ENCODE measurements at regions not wholly inside any gene's neighbourhood (a gene's known extent, or its start where the extent isn't known, plus 50 kb on each side); places are given as distances from the start of the nearest gene placed in this dataset.

DNA sequence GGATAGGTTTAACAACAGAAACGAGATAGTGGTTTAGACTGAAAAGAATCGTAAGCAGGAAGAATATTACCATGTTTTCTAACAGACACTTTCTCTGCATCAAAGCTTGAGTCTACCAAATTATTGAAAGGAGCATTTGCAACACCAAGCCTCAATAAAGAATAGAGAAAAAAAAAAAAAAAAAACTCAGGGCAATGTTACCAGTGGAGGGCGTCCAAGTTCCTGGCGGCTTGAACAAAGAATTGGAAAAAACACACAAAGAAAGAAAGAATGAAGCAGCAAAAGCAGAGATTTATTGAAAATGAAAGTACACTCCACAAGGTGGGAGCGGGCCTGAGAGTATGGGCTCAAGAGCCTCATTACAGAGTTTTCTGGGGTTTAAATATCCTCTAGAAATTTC is 686.5 kb upstream of the ADGRL2 start:
- Histone ChIP-seq H4K20me1 (ENCODE audit: insufficient read depth, low read length) (no peaks in the 10 kb centered on the region), H2AFZ (ENCODE audit: low read length) (no peak overlapping the region), H3K9me2 (ENCODE audit: low read depth, low read length) (no peaks in the 10 kb centered on the region), H3F3A (ENCODE audit: insufficient read depth, low read length) (no peaks in the 10 kb centered on the region), H3K4me2 (ENCODE audit: low read length) (no peak overlapping the region), H3K27me3 (ENCODE audit: insufficient read depth, low read length) (no peaks in the 10 kb centered on the region), H3K79me2 (ENCODE audit: insufficient read depth, low read length) (no peaks in the 10 kb centered on the region), H3K9ac (ENCODE audit: low read length) (no peak overlapping the region), H3K9me3 (ENCODE audit: low read length) (no peaks in the 10 kb centered on the region), H3K36me3 (ENCODE audit: insufficient read depth, low read length) (no peaks in the 10 kb centered on the region), H3K4me3 (ENCODE audit: low read depth, low read length, poor library complexity, severe bottlenecking) (no peak overlapping the region), H3K4me1 (ENCODE audit: insufficient read depth, low read length, severe bottlenecking) (no peaks in the 10 kb centered on the region), H3K27ac (ENCODE audit: low read depth, low read length, poor library complexity, severe bottlenecking) (no peak overlapping the region)
- TF ChIP-seq EZH2 (IDR thresholded peaks at IDR 0.05; ENCODE audit: borderline replicate concordance, low read length): no peak
- TF ChIP-seq, protein P1, sequence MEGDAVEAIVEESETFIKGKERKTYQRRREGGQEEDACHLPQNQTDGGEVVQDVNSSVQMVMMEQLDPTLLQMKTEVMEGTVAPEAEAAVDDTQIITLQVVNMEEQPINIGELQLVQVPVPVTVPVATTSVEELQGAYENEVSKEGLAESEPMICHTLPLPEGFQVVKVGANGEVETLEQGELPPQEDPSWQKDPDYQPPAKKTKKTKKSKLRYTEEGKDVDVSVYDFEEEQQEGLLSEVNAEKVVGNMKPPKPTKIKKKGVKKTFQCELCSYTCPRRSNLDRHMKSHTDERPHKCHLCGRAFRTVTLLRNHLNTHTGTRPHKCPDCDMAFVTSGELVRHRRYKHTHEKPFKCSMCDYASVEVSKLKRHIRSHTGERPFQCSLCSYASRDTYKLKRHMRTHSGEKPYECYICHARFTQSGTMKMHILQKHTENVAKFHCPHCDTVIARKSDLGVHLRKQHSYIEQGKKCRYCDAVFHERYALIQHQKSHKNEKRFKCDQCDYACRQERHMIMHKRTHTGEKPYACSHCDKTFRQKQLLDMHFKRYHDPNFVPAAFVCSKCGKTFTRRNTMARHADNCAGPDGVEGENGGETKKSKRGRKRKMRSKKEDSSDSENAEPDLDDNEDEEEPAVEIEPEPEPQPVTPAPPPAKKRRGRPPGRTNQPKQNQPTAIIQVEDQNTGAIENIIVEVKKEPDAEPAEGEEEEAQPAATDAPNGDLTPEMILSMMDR (IDR thresholded peaks at IDR 0.05; ENCODE audit: low read length): no peak

DNA sequence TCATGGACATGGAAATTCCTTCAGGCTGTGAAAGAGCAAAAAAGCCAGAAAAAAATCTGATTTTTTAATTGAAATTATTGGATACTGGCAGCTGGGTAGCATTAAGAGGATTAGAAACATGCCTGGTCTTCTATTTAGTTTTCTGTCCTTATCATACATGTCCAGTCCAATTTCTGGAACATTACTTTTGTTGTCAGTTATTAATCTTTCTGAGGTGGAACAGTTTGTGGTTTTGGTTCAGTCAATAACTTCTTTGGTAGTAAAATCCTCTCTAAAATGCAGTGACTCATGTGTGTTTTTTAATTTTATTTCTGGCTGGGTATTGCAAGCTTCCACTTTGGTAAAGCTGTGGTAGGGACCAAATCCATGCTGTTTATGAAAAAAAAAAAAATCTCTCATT is 687.0 kb upstream of the ADGRL2 start:
- Histone ChIP-seq H3K9me2 (ENCODE audit: low read depth, low read length) (no peaks in the 10 kb centered on the region), H3K79me2 (ENCODE audit: insufficient read depth, low read length) (no peaks in the 10 kb centered on the region), H3K9ac (ENCODE audit: low read length) (no peak overlapping the region), H3F3A (ENCODE audit: insufficient read depth, low read length) (no peaks in the 10 kb centered on the region), H3K4me1 (ENCODE audit: insufficient read depth, low read length, severe bottlenecking) (no peaks in the 10 kb centered on the region), H3K27me3 (ENCODE audit: insufficient read depth, low read length) (no peaks in the 10 kb centered on the region), H3K27ac (ENCODE audit: low read depth, low read length, poor library complexity, severe bottlenecking) (no peak overlapping the region), H3K36me3 (ENCODE audit: insufficient read depth, low read length) (no peaks in the 10 kb centered on the region), H2AFZ (ENCODE audit: low read length) (no peak overlapping the region), H3K4me2 (ENCODE audit: low read length) (no peak overlapping the region), H3K4me3 (ENCODE audit: low read depth, low read length, poor library complexity, severe bottlenecking) (no peak overlapping the region), H3K9me3 (ENCODE audit: low read length) (no peaks in the 10 kb centered on the region), H4K20me1 (ENCODE audit: insufficient read depth, low read length) (no peaks in the 10 kb centered on the region)
- TF ChIP-seq EZH2 (IDR thresholded peaks at IDR 0.05; ENCODE audit: borderline replicate concordance, low read length): no peak
- TF ChIP-seq, protein P1 (IDR thresholded peaks at IDR 0.05; ENCODE audit: low read length): no peak

DNA sequence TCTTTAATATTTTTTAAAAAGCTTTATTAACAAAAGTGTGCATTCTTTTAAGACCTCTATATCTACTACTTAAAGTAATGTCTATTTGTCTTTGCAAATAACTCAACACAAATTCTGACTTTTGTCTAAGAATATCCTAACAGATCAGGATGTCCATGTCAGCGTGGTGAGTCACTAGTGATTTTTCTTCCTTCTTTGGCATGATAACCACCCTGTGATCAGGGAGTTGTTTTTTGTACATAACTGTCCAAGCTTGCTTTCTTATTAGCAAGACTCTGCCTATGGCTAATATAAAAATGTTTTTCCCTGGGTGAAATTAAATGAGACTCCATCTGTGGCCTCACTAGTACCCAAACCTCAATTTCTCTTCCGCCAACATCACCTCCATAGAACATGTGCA is 688.9 kb upstream of the ADGRL2 start:
- TF ChIP-seq, protein P1 (IDR thresholded peaks at IDR 0.05; ENCODE audit: low read length): no peak
- no peak for TF ChIP-seq EZH2 (IDR thresholded peaks at IDR 0.05; ENCODE audit: borderline replicate concordance, low read length)
- H3K36me3 ChIP-seq (ENCODE audit: insufficient read depth, low read length): no peaks in the 10 kb centered on the region
- no peaks in the 10 kb centered on the region for H4K20me1 ChIP-seq (ENCODE audit: insufficient read depth, low read length)
- H3K4me3 ChIP-seq (ENCODE audit: low read depth, low read length, poor library complexity, severe bottlenecking): no peak overlapping the region
- no peak overlapping the region for H3K4me2 ChIP-seq (ENCODE audit: low read length)
- H3F3A ChIP-seq (ENCODE audit: insufficient read depth, low read length): no peaks in the 10 kb centered on the region
- no peaks in the 10 kb centered on the region for H3K9me3 ChIP-seq (ENCODE audit: low read length)
- H3K79me2 ChIP-seq (ENCODE audit: insufficient read depth, low read length): no peaks in the 10 kb centered on the region
- no peaks in the 10 kb centered on the region for H3K4me1 ChIP-seq (ENCODE audit: insufficient read depth, low read length, severe bottlenecking)
- no peaks in the 10 kb centered on the region for H3K9me2 ChIP-seq (ENCODE audit: low read depth, low read length)
- no peak overlapping the region for H3K27ac ChIP-seq (ENCODE audit: low read depth, low read length, poor library complexity, severe bottlenecking)
- H2AFZ ChIP-seq (ENCODE audit: low read length): no peak overlapping the region
- H3K27me3 ChIP-seq (ENCODE audit: insufficient read depth, low read length): no peaks in the 10 kb centered on the region
- H3K9ac ChIP-seq (ENCODE audit: low read length): no peak overlapping the region
